MM.1S (cell line): ENCODE measurements at regions not wholly inside any gene's neighbourhood (a gene's known extent, or its start where the extent isn't known, plus 50 kb on each side); places are given as distances from the start of the nearest gene placed in this dataset.
"Not testable (repeated sequence)": the region's sequence is repeated elsewhere in the genome, so short reads cannot be mapped to it uniquely, and the experiment has no call there.

Experiments used
- DNase-seq: peaks from one replicate; pipeline ENCODE4 v3.0.0-alpha.2; 2015
- H2AFZ ChIP-seq: fragments of 300-600 bp; sonication (generic); 2 replicates; pipeline ENCODE4 v1.6.0; 2016; ENCODE audit warnings: antibody characterized with exemption, low read length
- H3F3A ChIP-seq: fragments of 300-600 bp; sonication (generic); 2 replicates; pipeline ENCODE4 v1.6.1; 2016; ENCODE audit warnings: mild to moderate bottlenecking, antibody characterized with exemption, low read length, moderate library complexity, mixed read lengths; ENCODE audit not compliant: insufficient read depth
- H3K27ac ChIP-seq: fragments of 300-600 bp; sonication (generic); 2 replicates; pipeline ENCODE4 v1.5.1; 2016; ENCODE audit warnings: mild to moderate bottlenecking, low read length
- H3K27me3 ChIP-seq: fragments of 300-600 bp; sonication (generic); replicated peaks from 2 replicates; pipeline ENCODE4 v1.6.0; 2016; ENCODE audit warnings: low read length; ENCODE audit not compliant: insufficient read depth
- H3K36me3 ChIP-seq: fragments of 300-600 bp; sonication (generic); replicated peaks from 2 replicates; pipeline ENCODE4 v1.6.1; 2016; ENCODE audit warnings: mild to moderate bottlenecking, low read length, mixed read lengths; ENCODE audit not compliant: insufficient read depth
- H3K4me1 ChIP-seq: fragments of 300-600 bp; sonication (generic); 2 replicates; pipeline ENCODE4 v1.6.1; 2016; ENCODE audit warnings: low read length, mixed read lengths
- H3K4me2 ChIP-seq: fragments of 300-600 bp; sonication (generic); 2 replicates; pipeline ENCODE4 v1.6.0; 2016; ENCODE audit warnings: low read depth, low read length
- H3K4me3 ChIP-seq: fragments of 300-600 bp; sonication (generic); 2 replicates; pipeline ENCODE4 v1.5.1; 2016; ENCODE audit warnings: low read length, mixed read lengths
- H3K79me2 ChIP-seq: fragments of 300-600 bp; sonication (generic); 2 replicates; pipeline ENCODE4 v1.6.1; 2016; ENCODE audit warnings: mixed run types, low read length, mixed read lengths
- H3K9ac ChIP-seq: fragments of 300-600 bp; sonication (generic); 2 replicates; pipeline ENCODE4 v1.6.1; 2016; ENCODE audit warnings: low read length, mixed read lengths
- H3K9me2 ChIP-seq: fragments of 300-600 bp; sonication (generic); replicated peaks from 2 replicates; pipeline ENCODE4 v1.6.1; 2016; ENCODE audit warnings: mild to moderate bottlenecking, low read length, mixed read lengths; ENCODE audit not compliant: insufficient read depth
- H3K9me3 ChIP-seq: fragments of 300-600 bp; sonication (generic); replicated peaks from 2 replicates; pipeline ENCODE4 v1.6.1; 2016; ENCODE audit warnings: mild to moderate bottlenecking, low read length, mixed read lengths; ENCODE audit not compliant: insufficient read depth
- H4K20me1 ChIP-seq: fragments of 300-600 bp; sonication (generic); 2 replicates; pipeline ENCODE4 v1.6.1; 2016; ENCODE audit warnings: mild to moderate bottlenecking, low read length, moderate library complexity, mixed read lengths; ENCODE audit not compliant: insufficient read depth
- CTCF ChIP-seq: fragments of 300-600 bp; sonication (generic); IDR thresholded peaks from 2 replicates; pipeline ENCODE4 v1.5.1; 2016; ENCODE audit warnings: antibody characterized with exemption, low read length, mixed read lengths
- EZH2 ChIP-seq: fragments of 300-600 bp; sonication (generic); optimal IDR thresholded peaks from 2 replicates; pipeline ENCODE3; 2017; ENCODE audit warnings: low read depth, mild to moderate bottlenecking, antibody characterized with exemption, low read length, mixed read lengths
- EZH2phosphoT487 ChIP-seq: fragments of 300-600 bp; sonication (generic); IDR thresholded peaks from 2 replicates; pipeline ENCODE4 v1.6.1; 2018; ENCODE audit warnings: antibody characterized with exemption, low read length

GRCh38 chr7:49613759-49614158 lies 159.7 kb upstream of the VWC2 start:
- Histone ChIP-seq H3K79me2 (no peaks in the 10 kb centered on the region), H3K4me1 (no peaks in the 10 kb centered on the region), H3K36me3 (no peaks in the 10 kb centered on the region), H2AFZ (no peak overlapping the region), H3K27me3 (no peaks in the 10 kb centered on the region), H3F3A (no peaks in the 10 kb centered on the region), H4K20me1 (no peaks in the 10 kb centered on the region), H3K9me3 (no peaks in the 10 kb centered on the region), H3K4me2 (no peak overlapping the region), H3K9ac (no peak overlapping the region), H3K9me2 (no peaks in the 10 kb centered on the region), H3K4me3 (no peak overlapping the region), H3K27ac (no peak overlapping the region)
- TF ChIP-seq EZH2 (no peak), CTCF (no peak), EZH2phosphoT487 (no peak)
- no peak for DNase-seq

GRCh38 chr7:49614974-49615373 lies 158.5 kb upstream of the VWC2 start:
- H3K4me1 ChIP-seq, H3K27me3 ChIP-seq, H3K36me3 ChIP-seq, DNase-seq, H3K4me2 ChIP-seq, H3K4me3 ChIP-seq, H3K9ac ChIP-seq, H3F3A ChIP-seq, H2AFZ ChIP-seq, H4K20me1 ChIP-seq, H3K27ac ChIP-seq, H3K9me2 ChIP-seq, H3K9me3 ChIP-seq, H3K79me2 ChIP-seq: not testable (repeated sequence)

GRCh38 chr7:49618028-49618427 lies 155.4 kb upstream of the VWC2 start:
- no peaks in the 10 kb centered on the region for H3F3A ChIP-seq
- no peaks in the 10 kb centered on the region for H3K79me2 ChIP-seq
- no peak overlapping the region for H3K4me2 ChIP-seq
- no peaks in the 10 kb centered on the region for H3K9me3 ChIP-seq
- DNase-seq: no peak
- no peaks in the 10 kb centered on the region for H3K9me2 ChIP-seq
- no peak overlapping the region for H3K4me3 ChIP-seq
- no peaks in the 10 kb centered on the region for H3K4me1 ChIP-seq
- no peak overlapping the region for H3K27ac ChIP-seq
- no peak for TF ChIP-seq EZH2
- no peak for TF ChIP-seq EZH2phosphoT487
- no peak for TF ChIP-seq CTCF
- no peaks in the 10 kb centered on the region for H4K20me1 ChIP-seq
- no peak overlapping the region for H3K9ac ChIP-seq
- H3K36me3 ChIP-seq: no peaks in the 10 kb centered on the region
- no peaks in the 10 kb centered on the region for H3K27me3 ChIP-seq
- H2AFZ ChIP-seq: no peak overlapping the region

GRCh38 chr7:49623943-49624342 lies 149.5 kb upstream of the VWC2 start:
- Histone ChIP-seq H3K79me2 (no peaks in the 10 kb centered on the region), H4K20me1 (no peaks in the 10 kb centered on the region), H3K27me3 (no peaks in the 10 kb centered on the region), H3F3A (no peaks in the 10 kb centered on the region), H3K9ac (no peak overlapping the region), H3K36me3 (no peaks in the 10 kb centered on the region), H3K9me3 (no peaks in the 10 kb centered on the region), H3K4me3 (no peak overlapping the region), H3K9me2 (no peaks in the 10 kb centered on the region), H2AFZ (no peak overlapping the region), H3K27ac (no peak overlapping the region), H3K4me1 (no peaks in the 10 kb centered on the region), H3K4me2 (no peak overlapping the region)
- DNase-seq: no peak
- TF ChIP-seq EZH2 (no peak), EZH2phosphoT487 (no peak), CTCF (no peak)
